ENCODE measurements at regions not wholly inside any gene's neighbourhood (a gene's known extent, or its start where the extent isn't known, plus 50 kb on each side); places are given as distances from the start of the nearest gene placed in this dataset.

DNA sequence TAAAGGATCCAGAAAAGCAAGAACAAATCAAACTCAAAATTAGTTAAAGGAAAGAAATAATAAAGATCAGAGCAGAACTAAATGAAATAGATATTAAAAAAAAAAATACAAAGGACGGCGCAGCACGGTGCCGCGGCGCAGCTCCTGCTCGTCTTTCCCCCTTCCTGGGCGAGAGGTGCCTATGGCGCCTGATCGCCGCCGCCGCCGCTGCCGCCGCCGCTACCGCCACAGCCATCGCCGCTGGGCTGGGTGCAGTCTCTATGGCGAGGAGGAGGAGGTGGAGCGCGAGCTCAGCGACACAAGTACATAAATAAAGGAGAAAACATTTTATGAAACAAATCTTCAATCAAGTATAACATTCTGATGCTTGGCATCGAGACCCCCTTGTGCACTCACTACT, 77.6 kb upstream of the VANGL1 start:
- no peaks in the 10 kb centered on the region for H3K27me3 ChIP-seq
- no peak overlapping the region for H3K27ac ChIP-seq
- H3K4me3 ChIP-seq = no peak overlapping the region
- TF ChIP-seq CTCF (IDR thresholded peaks at IDR 0.05) = no peak
- no peaks in the 10 kb centered on the region for H3K4me1 ChIP-seq
- no peaks in the 10 kb centered on the region for H3K36me3 ChIP-seq
- H3K9me3 ChIP-seq = peaks cover 0 to 18% of the 10 kb centered on the region in 2 donors
- DNase-seq (ENCODE audit: low spot score) = no peak

GRCh38 chr1:115560027-115560426, 81.7 kb upstream of the VANGL1 start:
- Histone ChIP-seq H3K36me3 (no peaks in the 10 kb centered on the region), H3K27ac (no peak overlapping the region), H3K4me1 (no peaks in the 10 kb centered on the region), H3K27me3 (no peaks in the 10 kb centered on the region), H3K9me3 (no peaks in the 10 kb centered on the region), H3K4me3 (no peak overlapping the region)
- DNase-seq (ENCODE audit: low spot score) = no peak
- no peak for TF ChIP-seq CTCF (IDR thresholded peaks at IDR 0.05)

DNA sequence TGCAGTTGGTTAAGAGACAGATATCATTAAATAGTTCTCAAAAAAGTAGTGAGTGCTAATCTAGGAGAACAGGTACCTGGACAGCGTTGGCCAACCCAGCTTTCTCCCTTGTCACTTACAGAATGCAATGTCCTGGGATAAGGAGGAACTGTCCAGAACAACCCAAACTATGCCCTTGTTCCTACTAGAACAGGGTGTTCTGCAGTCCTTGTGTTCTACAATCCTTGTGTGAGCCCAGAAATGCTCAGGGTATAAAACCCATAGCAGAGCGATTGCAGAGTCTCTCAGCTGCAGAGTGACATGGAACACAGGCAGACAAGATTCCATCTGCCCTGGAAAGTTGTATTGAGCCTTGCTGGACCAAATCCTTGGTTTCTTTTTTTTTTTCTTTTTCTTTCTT, 83.5 kb upstream of the VANGL1 start:
- DNase-seq (ENCODE audit: low spot score) = no peak
- no peaks in the 10 kb centered on the region for H3K9me3 ChIP-seq
- no peak overlapping the region for H3K4me3 ChIP-seq
- H3K4me1 ChIP-seq = no peaks in the 10 kb centered on the region
- H3K36me3 ChIP-seq = no peaks in the 10 kb centered on the region
- H3K27ac ChIP-seq = no peak overlapping the region
- TF ChIP-seq CTCF (IDR thresholded peaks at IDR 0.05) = no peak
- no peaks in the 10 kb centered on the region for H3K27me3 ChIP-seq

GRCh38 chr1:115557715-115558114, 84.1 kb upstream of the VANGL1 start:
- DNase-seq (ENCODE audit: low spot score) = no peak
- H3K4me1 ChIP-seq = no peaks in the 10 kb centered on the region
- H3K4me3 ChIP-seq = no peak overlapping the region
- H3K9me3 ChIP-seq = no peaks in the 10 kb centered on the region
- TF ChIP-seq CTCF (IDR thresholded peaks at IDR 0.05) = no peak
- no peak overlapping the region for H3K27ac ChIP-seq
- H3K27me3 ChIP-seq = no peaks in the 10 kb centered on the region
- H3K36me3 ChIP-seq = no peaks in the 10 kb centered on the region

GRCh38 chr1:115556236-115556635, 85.5 kb upstream of the VANGL1 start:
- Histone ChIP-seq H3K4me3 (no peak overlapping the region), H3K27me3 (no peaks in the 10 kb centered on the region), H3K36me3 (no peaks in the 10 kb centered on the region), H3K27ac (no peak overlapping the region), H3K4me1 (no peaks in the 10 kb centered on the region), H3K9me3 (no peaks in the 10 kb centered on the region)
- DNase-seq (ENCODE audit: low spot score) = no peak
- no peak for TF ChIP-seq CTCF (IDR thresholded peaks at IDR 0.05)

DNA sequence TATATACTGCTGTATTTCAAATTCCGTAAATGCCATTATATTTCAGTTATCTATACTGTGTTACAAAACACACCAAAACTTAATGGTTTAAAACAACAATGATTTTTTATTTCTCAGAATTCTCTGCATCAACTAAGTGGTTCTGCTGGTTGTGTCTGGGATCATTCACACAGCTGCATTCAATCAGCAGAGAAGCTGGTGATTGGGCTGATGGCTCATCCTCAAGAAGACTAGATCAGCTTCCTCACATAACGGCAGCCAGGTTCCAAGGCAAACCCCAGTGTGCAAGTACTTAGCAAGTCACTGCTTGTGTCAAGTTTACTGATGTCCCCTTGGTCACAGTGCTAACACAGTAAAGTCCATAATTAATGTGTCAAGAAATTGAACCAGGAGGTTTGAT, 86.3 kb upstream of the VANGL1 start:
- no peak for DNase-seq (ENCODE audit: low spot score)
- H3K9me3 ChIP-seq = no peaks in the 10 kb centered on the region
- H3K4me1 ChIP-seq = no peaks in the 10 kb centered on the region
- H3K4me3 ChIP-seq = no peak overlapping the region
- H3K27ac ChIP-seq = no peak overlapping the region
- TF ChIP-seq CTCF (IDR thresholded peaks at IDR 0.05) = no peak
- no peaks in the 10 kb centered on the region for H3K27me3 ChIP-seq
- no peaks in the 10 kb centered on the region for H3K36me3 ChIP-seq
